Left ventricle myocardium superior (tissue), 1 donor: ENCODE measurements at regions not wholly inside any gene's neighbourhood (a gene's known extent, or its start where the extent isn't known, plus 50 kb on each side); places are given as distances from the start of the nearest gene placed in this dataset.
"Not testable (repeated sequence)": the region's sequence is repeated elsewhere in the genome, so short reads cannot be mapped to it uniquely, and the experiment has no call there.

ENCODE experiments used
- ATAC-seq: fragments of 200-7000 bp; cut with Tn5 transposase; one replicate; pipeline ENCODE4 v1.9.1; 2020; ENCODE audit warnings: mild to moderate bottlenecking, moderate library complexity
- DNase-seq: peaks from one replicate; pipeline ENCODE4 v3.0.0-alpha.2; 2020
- intact Hi-C: fragments of 100-400 bp; cut with micrococcal nuclease; formaldehyde crosslinking; loops from one replicate; pipeline ENCODE4 v1.11.0; 2022
- donor health status: DM: no; HTN: yes; CAD: no; lungs with severe emphysema.

DNA sequence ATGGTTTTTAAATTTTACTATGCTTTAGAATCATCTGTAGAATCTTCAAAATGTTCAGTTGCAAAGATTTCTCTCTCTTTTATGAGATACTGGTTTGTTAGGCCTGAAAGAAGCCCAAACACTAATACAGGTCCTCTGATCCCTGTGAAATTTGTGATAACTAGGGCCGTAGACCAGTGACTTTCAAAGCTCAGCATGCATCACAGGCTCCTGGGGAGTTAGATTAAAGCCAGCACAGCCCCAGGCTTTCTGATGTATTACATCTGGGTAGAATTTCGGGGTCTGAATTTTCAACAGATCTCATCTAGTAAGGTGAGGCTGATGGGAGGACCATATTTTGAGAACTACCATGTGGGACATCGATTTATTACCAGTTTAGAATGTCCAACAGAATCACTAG is 194.1 kb upstream of the PTPRD start:
- DNase-seq (no peak), ATAC-seq (no peak)
- intact Hi-C loops = no loop called here

DNA sequence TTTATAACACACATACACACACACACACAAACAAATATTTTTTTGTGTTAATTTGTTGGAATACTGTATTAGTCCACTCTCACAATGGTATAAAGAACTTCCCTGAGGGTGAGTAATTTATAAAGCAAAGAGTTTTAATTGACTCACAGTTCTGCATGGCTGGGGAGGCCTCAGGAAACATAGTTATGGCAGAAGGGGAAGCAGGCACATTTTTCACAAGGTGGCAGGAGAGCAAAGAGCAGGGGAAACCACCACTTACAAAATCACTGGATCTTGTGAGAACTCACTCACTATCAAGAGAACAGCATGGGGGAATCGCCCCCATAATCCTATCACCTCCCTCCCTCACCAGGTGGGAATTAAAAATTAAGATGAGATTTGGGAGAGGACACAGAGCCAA is 205.4 kb upstream of the PTPRD start:
- DNase-seq (no peak), ATAC-seq (no peak)
- intact Hi-C loops = no loop called here

DNA sequence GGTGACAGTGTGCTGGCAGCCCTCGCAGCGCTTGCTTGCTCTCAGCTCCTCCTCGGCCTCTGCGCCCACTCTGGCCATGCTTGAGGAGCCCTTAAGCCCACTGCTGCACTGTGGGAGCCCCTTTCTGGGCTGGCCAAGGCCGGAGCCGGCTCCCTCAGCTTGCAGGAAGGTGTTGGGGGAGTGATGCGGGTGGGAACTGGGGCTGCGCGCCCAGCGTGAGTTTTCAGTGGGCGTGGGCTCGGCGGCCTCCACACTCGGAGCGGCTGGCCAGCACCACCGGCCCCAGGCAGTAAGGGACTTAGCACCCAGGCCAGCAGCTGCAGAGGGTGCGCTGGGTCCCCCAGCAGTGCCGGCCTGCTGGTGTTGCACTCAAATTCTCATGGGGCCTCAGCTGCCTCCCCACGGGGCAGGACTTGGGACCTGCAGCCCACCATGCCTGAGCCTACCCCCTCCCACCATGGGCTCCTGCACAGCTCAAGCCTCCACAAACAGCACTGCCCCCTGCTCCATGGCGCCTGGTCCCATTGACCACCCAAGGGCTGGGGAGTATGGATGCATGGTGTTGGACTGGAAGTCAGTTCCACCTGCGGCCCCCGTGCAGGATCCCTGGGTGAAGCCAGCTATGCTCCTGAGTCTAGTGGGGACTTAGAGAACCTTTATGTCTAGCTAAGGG is 223.1 kb upstream of the PTPRD start:
- ATAC-seq (no peak), DNase-seq (no peak)
- intact Hi-C loops = no loop called here

DNA sequence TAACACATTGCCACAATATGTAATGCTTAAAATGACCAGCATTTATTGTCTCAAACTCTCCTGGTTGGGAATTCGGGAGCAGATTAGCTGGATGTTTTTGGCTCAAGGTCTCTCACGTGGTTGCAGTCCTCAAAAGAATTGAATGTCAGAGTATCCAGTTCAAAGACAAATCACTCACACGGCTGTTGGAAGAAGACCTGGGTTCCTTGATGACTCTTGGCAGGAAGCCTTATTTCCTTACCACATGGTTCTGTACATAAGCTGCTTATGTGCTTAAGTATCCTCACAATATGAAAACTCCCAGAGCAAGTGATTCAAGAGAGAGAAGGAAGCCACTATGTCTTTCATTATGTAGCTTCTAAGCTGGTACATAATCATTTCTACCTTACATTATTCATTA is 230.3 kb upstream of the PTPRD start:
- intact Hi-C loops = no loop called here
- DNase-seq (no peak), ATAC-seq (no peak)

DNA sequence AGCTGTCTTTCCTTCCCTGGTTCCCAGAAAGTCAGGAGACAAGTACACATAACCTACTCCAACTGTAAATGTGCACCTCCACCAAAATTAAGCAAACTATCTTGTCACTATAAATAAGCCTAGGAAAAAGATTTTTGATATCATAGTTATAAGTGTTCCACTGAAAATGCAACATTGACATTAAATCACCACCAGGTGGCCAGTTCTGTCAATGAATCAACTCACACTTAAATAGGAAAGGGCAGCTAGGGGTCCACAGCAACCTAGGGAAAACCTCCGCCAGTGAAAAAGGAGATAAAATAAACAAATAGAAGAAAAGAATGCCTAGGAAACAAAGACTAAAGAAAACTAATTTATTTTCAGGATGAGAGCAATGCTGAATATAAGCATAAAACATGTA is 243.0 kb upstream of the PTPRD start:
- no peak for ATAC-seq
- no peak for DNase-seq
- intact Hi-C loops = no loop called here

DNA sequence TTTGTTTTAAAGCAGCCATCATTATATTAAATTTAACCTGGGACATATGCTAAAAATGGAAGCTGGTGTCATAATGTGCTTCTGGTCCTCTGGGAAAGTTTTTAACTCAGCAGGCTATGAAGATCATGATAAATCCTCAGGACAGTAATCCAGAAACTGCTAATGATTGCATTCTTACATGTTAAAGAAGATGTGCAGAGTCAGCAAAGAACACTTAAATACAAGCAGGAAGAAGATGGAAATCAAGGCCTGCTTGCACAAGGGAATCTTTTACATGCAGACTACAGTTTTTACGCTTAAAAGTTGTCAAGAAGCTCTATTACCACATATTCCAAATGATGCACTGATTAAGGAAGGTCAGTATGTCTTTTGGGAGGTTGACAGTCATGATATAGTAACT is 246.0 kb upstream of the PTPRD start:
- no peak for DNase-seq
- ATAC-seq = no peak
- intact Hi-C loops = no loop called here

DNA sequence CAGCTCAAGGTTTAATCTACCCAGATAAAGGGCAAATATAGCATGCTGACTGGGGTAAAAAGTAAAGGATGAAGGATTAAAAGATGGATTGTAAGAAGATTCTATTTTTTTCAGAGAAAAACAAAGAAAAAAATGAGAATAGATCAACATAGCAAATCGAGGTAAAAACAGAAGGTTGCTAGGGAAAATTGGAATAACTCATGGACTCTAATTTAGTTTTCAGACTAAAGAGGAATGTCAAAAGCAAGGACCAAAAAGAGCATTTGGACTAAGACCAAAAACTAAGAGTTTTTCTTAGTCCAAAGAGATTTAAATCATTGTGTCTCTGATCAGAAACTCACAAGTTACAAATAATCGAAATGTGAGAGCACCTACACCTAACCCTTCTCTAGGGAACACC is 250.7 kb upstream of the PTPRD start:
- intact Hi-C loops = no loop called here
- ATAC-seq (no peak), DNase-seq (no peak)

DNA sequence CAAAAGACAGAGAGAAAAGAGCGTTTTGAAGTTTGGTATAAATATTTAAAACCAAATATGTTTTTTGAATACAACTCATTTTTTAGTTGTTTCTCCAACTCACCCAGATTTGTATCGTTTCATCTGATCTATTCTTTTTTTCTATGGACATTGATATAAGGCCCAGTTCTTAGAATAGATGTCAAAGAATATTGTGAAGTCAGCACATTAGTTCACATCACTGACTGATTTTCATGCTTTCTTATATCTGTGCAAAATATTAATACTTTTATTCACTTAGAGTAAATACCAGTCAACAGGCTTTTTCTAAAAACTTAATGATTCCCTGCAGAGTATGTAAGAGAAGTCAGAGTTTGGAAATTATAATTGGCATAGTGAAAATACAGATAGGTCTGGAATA is 254.4 kb upstream of the PTPRD start:
- no peak for ATAC-seq
- intact Hi-C loops = no loop called here

DNA sequence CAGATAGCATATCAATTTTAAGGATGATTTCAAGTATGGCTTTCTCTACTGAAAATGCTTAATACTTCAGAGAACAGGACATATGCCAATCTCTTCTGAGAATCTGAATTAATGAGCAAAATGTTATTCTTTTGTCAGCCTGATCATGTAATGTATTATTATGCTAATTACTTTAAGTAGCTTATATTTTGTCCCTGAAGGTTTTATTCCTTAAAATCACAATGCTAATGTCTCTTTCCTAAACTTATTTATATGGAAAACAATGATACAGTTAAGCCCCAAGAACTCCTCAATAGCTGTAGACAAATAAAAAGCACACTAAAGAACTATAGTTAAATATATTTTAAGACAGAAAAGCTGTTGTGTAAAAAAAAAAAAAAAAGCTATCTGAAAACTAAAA is 256.9 kb upstream of the PTPRD start:
- ATAC-seq (no peak), DNase-seq (no peak)
- intact Hi-C loops = no loop called here

More for the DNA sequence above, 254.4 kb upstream of the PTPRD start:
- no peak for DNase-seq

DNA sequence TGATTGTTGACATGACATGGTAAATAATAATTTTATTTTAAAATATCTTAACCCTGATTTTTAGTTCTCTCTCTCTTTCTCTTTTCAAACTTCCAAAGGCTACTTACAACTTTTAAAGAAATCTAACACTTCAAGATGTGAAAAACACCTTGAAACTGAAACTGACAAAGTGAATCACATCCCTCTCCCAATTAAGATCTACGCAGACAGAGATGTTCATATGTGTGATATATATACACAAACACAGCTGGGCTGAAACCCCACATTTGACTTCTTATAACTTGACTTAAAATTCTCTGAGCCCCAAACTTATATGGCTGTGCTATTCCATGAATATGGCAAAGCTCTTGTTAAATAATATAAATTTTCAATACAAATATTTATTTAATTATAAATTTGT is 261.2 kb upstream of the PTPRD start:
- no peak for DNase-seq
- intact Hi-C loops = no loop called here
- no peak for ATAC-seq

DNA sequence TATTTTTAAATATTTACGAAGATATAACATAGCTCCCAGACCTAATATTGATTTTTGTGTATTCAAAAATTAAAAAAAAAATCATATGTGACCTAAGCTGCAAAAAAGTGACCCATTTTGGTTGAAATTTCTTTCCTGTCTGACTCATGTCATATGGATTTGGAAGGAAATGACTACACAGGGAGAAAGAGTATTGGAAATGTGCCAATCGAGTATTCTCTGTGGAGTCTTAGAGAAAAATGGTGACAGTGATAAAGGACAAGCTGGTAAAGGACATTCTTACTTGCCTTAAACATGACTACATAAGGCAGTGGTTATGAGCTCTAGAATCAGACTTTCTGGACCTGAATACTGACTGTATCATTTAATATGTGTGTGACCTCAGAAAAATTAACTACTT is 262.9 kb upstream of the PTPRD start:
- ATAC-seq = no peak
- DNase-seq = no peak
- intact Hi-C loops = no loop called here

DNA sequence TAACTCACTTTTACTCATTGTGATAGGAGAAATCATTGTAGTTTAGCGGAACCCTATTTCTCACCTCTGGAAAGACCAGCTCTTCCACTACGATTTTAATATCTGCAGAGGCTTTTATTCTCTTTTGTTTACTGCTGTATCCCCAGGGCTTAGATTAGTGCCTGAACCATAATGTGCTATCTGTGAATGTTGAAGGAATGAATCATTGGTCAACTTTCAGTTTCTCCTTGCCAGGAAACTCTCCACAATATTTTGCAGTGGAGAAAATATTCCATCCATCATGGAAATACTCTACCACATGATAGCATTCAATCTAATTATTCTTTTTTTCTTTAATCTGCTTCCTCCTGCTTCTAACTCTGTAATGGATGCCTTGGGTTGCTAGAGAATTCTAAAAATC is 263.5 kb upstream of the PTPRD start:
- intact Hi-C loops = no loop called here
- ATAC-seq (no peak), DNase-seq (no peak)

DNA sequence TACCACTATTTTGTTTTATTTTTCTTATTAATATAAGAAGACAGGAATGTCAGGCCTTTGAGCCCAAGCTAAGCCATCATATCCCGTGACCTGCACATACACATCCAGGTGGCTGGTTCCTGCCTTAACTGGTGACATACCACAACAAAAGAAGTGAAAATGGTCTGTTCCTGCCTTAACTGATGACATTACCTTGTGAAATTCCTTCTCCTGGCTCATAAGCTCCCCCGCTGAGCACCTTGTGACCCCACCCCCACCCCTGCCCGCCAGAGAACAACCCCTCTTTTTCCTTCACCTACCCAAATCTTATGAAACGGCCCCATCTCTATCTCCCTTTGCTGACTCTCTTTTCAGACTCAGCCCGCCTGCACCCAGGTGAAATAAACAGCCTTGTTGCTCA is 277.5 kb upstream of the PTPRD start:
- DNase-seq, intact Hi-C loops, ATAC-seq: not testable (repeated sequence)

DNA sequence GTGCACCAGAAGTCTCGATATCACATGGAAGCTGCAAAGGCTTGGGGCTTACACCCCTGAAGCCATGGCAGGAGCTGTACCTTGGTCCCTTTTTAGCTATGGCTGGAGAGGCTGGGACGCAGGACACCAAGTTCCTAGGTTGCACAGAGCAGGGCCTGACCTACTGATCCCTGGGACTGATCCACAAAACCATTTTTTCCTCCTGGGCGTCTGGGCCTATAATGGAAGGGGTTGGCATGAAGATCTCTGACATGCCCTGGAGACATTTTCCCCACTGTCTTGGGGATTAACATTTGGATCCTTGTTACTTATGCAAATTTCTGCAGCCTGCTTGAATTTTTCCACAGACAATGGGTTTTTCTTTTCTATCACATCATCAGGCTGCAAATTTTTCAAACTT is 286.7 kb upstream of the PTPRD start:
- ATAC-seq = no peak
- no peak for DNase-seq
- intact Hi-C loops = no loop called here

DNA sequence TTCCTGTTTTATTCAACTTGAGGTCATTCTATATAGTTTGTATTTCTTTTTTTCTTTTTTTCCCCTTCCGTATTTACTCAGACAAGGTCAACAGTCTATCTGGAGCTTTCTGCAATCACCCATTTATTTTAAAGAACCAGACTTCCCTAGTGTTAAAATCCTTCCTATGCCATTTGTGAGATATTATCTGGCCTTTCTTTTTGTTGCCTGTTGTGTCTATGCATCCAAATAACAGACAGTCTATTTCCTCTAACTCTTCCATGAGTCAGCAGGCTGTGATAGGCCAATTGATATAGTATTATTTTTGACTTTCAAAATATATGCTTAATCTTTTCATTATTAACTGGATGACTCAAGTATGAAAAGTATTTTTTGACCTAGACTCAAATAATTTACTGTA is 291.2 kb upstream of the PTPRD start:
- DNase-seq = no peak
- intact Hi-C loops = no loop called here
- ATAC-seq = no peak

DNA sequence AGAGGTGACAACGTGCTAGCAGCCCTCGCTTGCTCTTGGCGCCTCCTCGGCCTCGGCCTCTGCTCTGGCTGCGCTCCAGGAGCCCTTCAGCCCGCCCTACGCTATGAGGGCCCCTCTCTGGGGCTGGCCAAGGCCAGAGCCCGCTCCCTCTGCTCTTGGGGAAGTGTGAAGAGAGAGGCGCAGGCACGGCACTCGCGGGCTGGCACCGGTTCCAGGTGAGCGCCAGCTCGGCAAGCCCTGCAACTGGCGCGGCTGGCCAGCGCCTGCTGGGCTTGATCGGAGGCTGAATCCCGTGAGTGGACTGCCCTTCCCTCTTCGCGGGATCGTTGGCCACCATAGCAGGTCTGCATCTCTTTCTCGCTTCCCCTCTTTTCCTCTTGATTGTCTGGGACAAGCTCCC is 298.0 kb upstream of the PTPRD start:
- intact Hi-C loops = no loop called here
- DNase-seq (peak; percentile 16), ATAC-seq (no peak)

DNA sequence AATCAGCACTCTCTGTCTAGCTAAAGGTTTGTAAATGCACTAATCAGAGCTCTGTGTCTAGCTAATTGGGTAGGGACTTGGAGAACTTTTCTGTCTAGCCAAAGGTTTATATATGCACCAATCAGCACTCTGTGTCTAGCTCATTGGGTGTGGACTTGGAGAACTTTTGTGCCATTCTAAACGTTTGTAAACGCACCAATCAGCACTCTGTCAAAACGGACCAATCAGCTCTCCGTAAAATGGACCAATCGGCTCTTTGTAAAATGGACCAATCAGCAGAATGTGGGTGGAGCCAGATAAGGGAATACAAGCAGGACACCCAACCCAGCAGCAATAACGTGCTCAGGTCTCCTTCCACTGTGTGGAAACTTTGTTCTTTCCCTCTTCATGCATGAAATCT is 298.6 kb upstream of the PTPRD start:
- intact Hi-C loops = no loop called here
- no peak for ATAC-seq
- DNase-seq = no peak

DNA sequence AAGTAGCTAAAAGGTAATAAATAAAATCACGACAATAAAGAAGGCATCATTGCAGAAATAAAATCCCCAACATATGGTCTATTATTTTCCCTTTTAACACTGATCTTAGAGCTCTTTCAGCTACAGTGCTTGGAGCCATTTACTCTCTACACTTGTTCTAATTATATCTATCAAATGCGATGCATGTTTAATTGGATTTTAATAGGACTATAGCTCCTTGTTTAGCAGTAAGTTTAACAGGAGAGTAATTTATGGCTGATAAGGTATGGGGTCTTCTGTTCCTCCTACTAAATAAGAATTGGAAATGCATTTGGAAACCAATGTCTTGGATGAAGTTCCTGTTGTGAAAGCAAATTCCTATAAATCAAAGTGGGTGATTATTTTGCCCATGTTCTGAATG is 304.2 kb upstream of the PTPRD start:
- ATAC-seq (no peak), DNase-seq (no peak)
- intact Hi-C loops = no loop called here

DNA sequence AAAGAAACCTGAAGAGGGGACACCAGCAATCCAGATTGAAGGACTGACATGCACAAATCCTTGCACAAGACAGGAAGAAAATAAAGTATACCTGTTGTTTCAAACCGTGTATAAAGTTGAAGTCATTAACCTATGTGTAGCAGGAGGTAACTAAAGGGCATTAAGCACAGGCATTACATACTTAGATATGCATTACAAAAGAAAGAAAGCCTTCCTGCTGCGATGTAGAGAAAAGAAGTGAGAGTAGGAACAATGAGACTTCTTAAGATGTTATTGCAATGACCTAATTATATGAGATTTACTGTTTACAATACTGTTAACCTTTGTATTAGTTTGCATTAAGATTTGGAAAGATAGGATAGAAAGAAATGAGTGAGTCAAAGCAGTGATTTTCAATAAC is 308.9 kb upstream of the PTPRD start:
- DNase-seq (no peak), ATAC-seq (no peak)
- intact Hi-C loops = no loop called here

DNA sequence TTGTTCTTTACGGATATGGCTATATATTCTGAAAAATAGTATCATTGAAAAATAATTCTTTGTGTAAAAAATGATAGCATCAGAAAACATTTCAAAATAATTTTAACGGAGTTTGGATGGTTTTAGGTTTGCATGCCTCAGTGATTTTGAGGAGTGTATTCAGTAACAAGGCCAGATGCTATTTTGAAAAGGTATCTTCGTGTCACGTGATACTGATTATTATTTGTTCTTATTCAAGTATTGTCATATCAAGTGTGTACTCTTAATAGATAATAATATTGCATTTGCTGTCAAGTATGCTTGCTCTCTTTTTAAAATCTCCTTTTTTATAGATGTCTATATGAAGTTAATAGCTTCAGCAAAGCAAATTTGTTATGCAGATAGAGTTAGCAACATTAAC is 313.1 kb upstream of the PTPRD start:
- ATAC-seq (no peak), DNase-seq (no peak)
- intact Hi-C loops = no loop called here

DNA sequence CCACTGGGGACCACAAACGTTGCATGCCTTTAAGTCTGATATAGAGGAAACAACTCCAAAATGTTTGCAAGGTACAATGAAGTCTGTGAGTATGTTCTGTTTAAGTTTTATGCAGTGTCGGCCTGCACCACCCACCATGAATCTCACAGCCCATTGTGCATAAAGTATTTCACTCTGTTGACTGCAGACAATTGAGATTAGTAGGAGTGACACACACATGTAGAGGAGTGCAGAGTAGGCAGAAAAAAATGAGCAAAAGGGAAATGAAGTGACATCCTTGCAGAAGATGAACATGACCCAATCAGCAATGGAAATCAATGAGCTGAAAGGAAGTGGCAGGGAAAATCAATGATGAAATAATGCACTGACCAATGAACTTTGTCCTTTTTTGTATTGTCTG is 315.6 kb upstream of the PTPRD start:
- no peak for ATAC-seq
- no peak for DNase-seq
- intact Hi-C loops = no loop called here

DNA sequence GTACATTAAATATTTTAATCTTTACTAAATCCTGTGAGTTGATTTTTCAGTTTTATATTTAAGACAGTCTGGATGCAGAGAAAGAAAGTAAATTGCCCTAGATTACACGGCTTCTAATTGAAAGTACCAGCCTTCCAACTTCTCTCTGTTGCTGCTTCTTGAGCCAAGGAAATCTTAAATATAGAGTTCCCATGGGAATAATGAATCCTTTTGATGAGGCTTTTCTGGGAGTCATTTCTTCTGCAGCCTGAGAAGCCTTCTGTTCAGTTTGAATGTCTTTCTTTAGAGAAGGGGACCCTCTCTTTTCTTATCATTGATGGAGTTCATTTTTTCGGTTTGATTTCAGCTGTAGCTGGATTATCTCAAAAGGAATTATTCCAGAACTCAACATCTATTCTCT is 317.3 kb upstream of the PTPRD start:
- no peak for ATAC-seq
- intact Hi-C loops = no loop called here
- no peak for DNase-seq
